Heart left ventricle (tissue), 16 donors: ENCODE measurements at regions not wholly inside any gene's neighbourhood (a gene's known extent, or its start where the extent isn't known, plus 50 kb on each side); places are given as distances from the start of the nearest gene placed in this dataset.
A peak's percentile ranks its signal among the peaks of the same experiment; 100 is the strongest.

Experiments used
- ATAC-seq, 4 donors: fragments of 200-7000 bp; cut with Tn5 transposase; one replicate each; pipeline ENCODE4 v1.9.1; 2020 to 2022; ENCODE audit warnings: moderate library complexity in 4 of 4, mild to moderate bottlenecking in 3 of 4, moderate number of reproducible peaks in 1 of 4
- DNase-seq, 5 donors: peaks; one replicate each; pipeline ENCODE4 v3.0.0-alpha.2; 2020
- H3K27ac ChIP-seq, 12 donors: fragments of 200-600 bp; sonication (generic) in 4 of 12; one replicate each; pipeline versions ENCODE4 v1.5.0 to v1.8.0; 2016 to 2022; ENCODE audit warnings: mild to moderate bottlenecking in 2 of 12
- H3K27me3 ChIP-seq, 9 donors: fragments of 200-600 bp; sonication (generic) in 2 of 9; one replicate each; pipeline versions ENCODE4 v1.5.1 to v1.8.0; 2016 to 2022; ENCODE audit warnings: mild to moderate bottlenecking in 3 of 9
- H3K36me3 ChIP-seq, 9 donors: fragments of 200-600 bp; sonication (generic) in 2 of 9; one replicate each; pipeline versions ENCODE4 v1.5.0 to v1.8.0; 2018 to 2022; ENCODE audit warnings: mild to moderate bottlenecking in 2 of 9
- H3K4me1 ChIP-seq, 12 donors: fragments of 200-600 bp; sonication (generic) in 4 of 12; one replicate each; pipeline versions ENCODE4 v1.5.0 to v1.8.0; 2016 to 2022; ENCODE audit warnings: mild to moderate bottlenecking in 3 of 12
- H3K4me3 ChIP-seq, 12 donors: fragments of 200-600 bp; sonication (generic) in 4 of 12; one replicate each; pipeline versions ENCODE4 v1.5.0 to v1.8.0; 2017 to 2022; ENCODE audit warnings: mild to moderate bottlenecking in 9 of 12, moderate library complexity in 4 of 12
- H3K9me3 ChIP-seq, 12 donors: fragments of 200-600 bp; sonication (generic) in 4 of 12; one replicate each; pipeline versions ENCODE4 v1.5.0 to v1.8.0; 2016 to 2022; ENCODE audit warnings: mild to moderate bottlenecking in 1 of 12
- CTCF ChIP-seq, 12 donors: fragments of 200-600 bp; sonication (generic) in 4 of 12; IDR thresholded peaks; one replicate each; pipeline versions ENCODE4 v1.5.0 to v1.8.0; 2018 to 2022; ENCODE audit warnings: antibody characterized with exemption in 12 of 12, mild to moderate bottlenecking in 5 of 12
- POLR2A ChIP-seq, 2 donors: fragments of 450-650 bp; IDR thresholded peaks; one replicate each; pipeline ENCODE4 v1.6.1; 2017; ENCODE audit warnings: antibody characterized with exemption in 2 of 2, mild to moderate bottlenecking in 2 of 2, moderate library complexity in 2 of 2
- WGBS, 4 donors: extraction: QIAGEN DNeasy Blood & Tissue Kit in 2 of 4; methylation state at CpG; one replicate each; pipeline versions ENCODE4 v1.1.5 to v1.1.7; 2013 to 2018; 5-methylcytosine and 5-hydroxymethylcytosine counted together
- intact Hi-C, 10 donors: fragments of 100-400 bp; cut with DNase I; formaldehyde crosslinking; loops; one replicate each; pipeline versions ENCODE4 v1.11.1 to v1.14.2; 2022
- donor health status: ischemic (EF 13 %, LVEDD 7.1; RV severe dilation, severe dysfunction).
- donor health status: healthy with polysubstance abuse.
- donor health status: DM: no; HTN: yes; CAD: no.
- donor health status: DM: no; HTN: no; CAD: no.
- donor health status: ischemic (EF 25% LVEDD 6.9; RV normal size, moderate dysfunction).
- donor health status: ischemic (EF 25% LVEDD 5.7; RV mildly dilated, moderate dysfunction).
- donor health status: healthy.
- donor health status: DM: yes; HTN: yes; CAD: no.
- donor health status: ischemic (EF 35%, LVEDD 5.7; RV mildly dilated, moderate dysfunction).
- donor health status: nonischemic (EF 11% LVEDD 7.7; RV severe dilation, severe dysfunction).
- donor health status: DM: yes; HTN: yes; CAD: no.
- donor health status: PGD.
- donor health status: ischemic (EF 29% LVEDD 5.4; RV normal size, mild dysfunction).
- donor health status: nonischemic (EF 23%, LVEDD 6.1; RV moderate dilation, normal function).

- H3K9me3 ChIP-seq, result no peaks in the 10 kb centered on the region
- peak overlapping the region in 1 of 12 donors; percentile 72 for H3K27ac ChIP-seq
- TF ChIP-seq CTCF (IDR thresholded peaks at IDR 0.05), result no peak
- no peak for TF ChIP-seq POLR2A (IDR thresholded peaks at IDR 0.05)
- H3K27me3 ChIP-seq, result no peaks in the 10 kb centered on the region
- 87 to 88% (median 87%) methylated on average over 2 of the region's 2 CpGs for WGBS, 4 donors
- H3K36me3 ChIP-seq, result no peaks in the 10 kb centered on the region
- H3K4me3 ChIP-seq, result no peak overlapping the region
- DNase-seq, result no peak
- intact Hi-C loops, result no loop called here
- H3K4me1 ChIP-seq, result no peaks in the 10 kb centered on the region
- no peak for ATAC-seq
Observed at GRCh38 chr12:47560415-47560814, 145.4 kb downstream of the RPAP3 start.

DNA sequence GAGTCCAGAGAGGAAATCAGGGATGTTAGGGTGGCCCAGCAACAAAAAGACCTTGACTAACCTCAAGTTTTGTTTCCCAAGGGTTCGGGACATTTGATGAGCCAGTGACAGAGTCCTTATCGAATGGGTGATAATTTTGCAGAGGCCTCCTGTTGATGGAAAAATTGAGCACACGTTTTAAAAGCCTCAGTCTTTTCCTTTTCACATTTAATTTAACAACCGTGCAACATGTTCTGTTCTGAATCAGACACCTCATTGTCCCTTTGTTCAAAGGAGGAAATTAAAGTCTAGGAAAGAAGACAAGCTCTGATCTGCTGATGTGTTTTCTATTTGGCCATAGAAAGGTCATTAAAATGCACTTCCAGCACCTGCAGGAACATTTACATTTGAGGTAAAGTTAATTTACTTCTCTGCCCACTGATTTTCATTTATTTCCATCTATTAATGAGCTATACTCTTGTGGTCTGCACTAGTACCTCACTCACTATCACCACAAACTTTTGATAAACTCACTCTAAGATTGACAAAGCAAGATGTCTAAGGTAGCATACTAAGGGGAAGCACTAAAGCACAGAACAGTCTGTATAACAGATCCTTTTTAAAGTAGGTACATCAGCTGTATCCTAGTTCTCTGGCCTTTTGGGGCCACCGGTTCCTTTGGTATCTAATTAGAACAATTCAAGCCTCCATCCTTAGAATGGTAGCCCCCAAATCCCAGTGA, 147.0 kb downstream of the RPAP3 start:
- no peak for DNase-seq
- Histone ChIP-seq H3K27ac (peak overlapping the region in 1 of 12 donors; percentile 72), H3K36me3 (no peaks in the 10 kb centered on the region), H3K9me3 (peaks cover 0 to 11% (median 0%) of the 10 kb centered on the region in 12 donors), H3K4me3 (no peak overlapping the region), H3K4me1 (no peaks in the 10 kb centered on the region), H3K27me3 (no peaks in the 10 kb centered on the region)
- intact Hi-C loops, result no loop called here
- WGBS, 4 donors, result 57 to 77% (median 65%) methylated on average over 5 of the region's 5 CpGs
- TF ChIP-seq CTCF (IDR thresholded peaks at IDR 0.05), result no peak
- TF ChIP-seq POLR2A (IDR thresholded peaks at IDR 0.05), result no peak
- no peak for ATAC-seq

GRCh38 chr12:47557386-47557785, 148.4 kb downstream of the RPAP3 start:
- no peaks in the 10 kb centered on the region for H3K27me3 ChIP-seq
- no peak overlapping the region for H3K4me3 ChIP-seq
- no peaks in the 10 kb centered on the region for H3K36me3 ChIP-seq
- peak overlapping the region in 1 of 12 donors; percentile 72 for H3K27ac ChIP-seq
- no peaks in the 10 kb centered on the region for H3K4me1 ChIP-seq
- H3K9me3 ChIP-seq, result peaks cover 0 to 24% (median 10%) of the 10 kb centered on the region in 12 donors
- ATAC-seq (no peak), DNase-seq (no peak)
- intact Hi-C loops, result no loop called here
- TF ChIP-seq CTCF (IDR thresholded peaks at IDR 0.05), result no peak
- WGBS, 4 donors, result 73 to 79% (median 75%) methylated on average over 5 of the region's 5 CpGs

DNA sequence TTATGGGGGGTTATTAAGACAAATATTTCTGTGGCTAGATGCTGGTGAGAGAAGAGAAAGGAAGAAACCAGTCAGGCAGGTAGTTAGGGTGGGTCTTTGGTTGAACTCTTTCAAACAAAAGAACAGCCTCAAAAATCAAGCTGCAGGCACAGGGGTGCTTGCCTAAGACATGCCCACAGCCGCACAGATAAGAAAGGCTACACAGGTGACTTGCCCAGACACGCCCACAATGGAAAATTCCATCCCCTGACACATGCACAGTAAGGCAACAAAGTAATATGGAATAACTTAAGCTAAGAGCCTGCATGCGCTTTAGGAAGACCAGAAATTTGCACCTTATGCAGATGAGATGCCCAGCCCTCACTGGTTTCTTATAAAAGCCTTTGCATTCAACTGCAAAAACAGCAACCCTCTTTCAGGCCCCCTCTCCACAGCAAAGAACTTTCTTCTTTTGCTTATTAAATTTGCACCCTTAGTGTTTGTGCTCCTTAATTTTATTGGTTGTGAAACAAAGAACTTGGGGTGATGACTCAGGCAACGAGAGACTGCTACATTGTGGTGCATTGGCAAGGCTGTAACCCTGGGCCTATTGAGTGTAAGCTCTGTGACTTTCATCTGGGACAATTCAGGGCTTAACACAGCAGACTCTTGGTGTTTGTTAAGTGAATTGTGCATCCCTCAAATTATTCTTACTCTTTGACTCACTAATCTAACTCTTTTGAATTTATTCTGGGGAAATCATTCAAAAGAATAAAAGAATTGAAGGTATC, 149.4 kb downstream of the RPAP3 start:
- H3K27me3 ChIP-seq, result no peaks in the 10 kb centered on the region
- no peak for DNase-seq
- H3K27ac ChIP-seq, result peak overlapping the region in 1 of 12 donors; percentile 72
- peaks cover 0 to 27% (median 12%) of the 10 kb centered on the region in 12 donors for H3K9me3 ChIP-seq
- no peak for TF ChIP-seq POLR2A (IDR thresholded peaks at IDR 0.05)
- TF ChIP-seq CTCF (IDR thresholded peaks at IDR 0.05), result no peak
- H3K4me1 ChIP-seq, result no peaks in the 10 kb centered on the region
- ATAC-seq, result no peak
- H3K36me3 ChIP-seq, result no peaks in the 10 kb centered on the region
- 71 to 83% (median 79%) methylated on average over 4 of the region's 4 CpGs for WGBS, 4 donors
- H3K4me3 ChIP-seq, result no peak overlapping the region
- intact Hi-C loops, result no loop called here
